NCI-H2196 treated with DMSO at 0.1 percent for 48 hours (cell line): ENCODE measurements at regions not wholly inside any gene's neighbourhood (a gene's known extent, or its start where the extent isn't known, plus 50 kb on each side); places are given as distances from the start of the nearest gene placed in this dataset.

Source experiments
- DNase-seq: peaks from one replicate; lab custom pipeline; 2025; ENCODE audit not compliant: unreplicated experiment; lab: John Stamatoyannopoulos, UW

DNA sequence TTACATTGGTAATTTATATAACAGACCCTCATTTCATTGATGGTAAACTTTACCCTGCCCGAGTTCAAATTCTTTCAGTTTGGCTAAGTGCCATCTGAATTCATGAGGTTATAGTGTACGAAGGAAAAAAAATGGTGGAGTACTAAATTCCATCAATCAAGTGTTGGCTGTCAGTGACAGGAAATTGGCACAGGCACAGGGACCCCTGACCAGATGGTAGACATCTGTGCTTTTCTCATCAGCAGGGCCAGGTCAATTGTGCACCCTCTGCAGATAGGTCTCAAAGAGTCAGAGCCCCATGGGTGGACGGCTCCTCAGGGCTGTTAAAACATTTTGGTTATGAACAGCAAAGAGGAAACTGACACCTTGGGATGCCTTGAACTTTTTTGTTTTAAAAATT, 439.2 kb downstream of the SETBP1 start:
- no peak for DNase-seq

- DNase-seq, result no peak
Measured at GRCh38 chr18:45121146-45121545, 440.5 kb downstream of the SETBP1 start.

GRCh38 chr18:45122506-45122905, 441.8 kb downstream of the SETBP1 start:
- DNase-seq, result no peak

DNA sequence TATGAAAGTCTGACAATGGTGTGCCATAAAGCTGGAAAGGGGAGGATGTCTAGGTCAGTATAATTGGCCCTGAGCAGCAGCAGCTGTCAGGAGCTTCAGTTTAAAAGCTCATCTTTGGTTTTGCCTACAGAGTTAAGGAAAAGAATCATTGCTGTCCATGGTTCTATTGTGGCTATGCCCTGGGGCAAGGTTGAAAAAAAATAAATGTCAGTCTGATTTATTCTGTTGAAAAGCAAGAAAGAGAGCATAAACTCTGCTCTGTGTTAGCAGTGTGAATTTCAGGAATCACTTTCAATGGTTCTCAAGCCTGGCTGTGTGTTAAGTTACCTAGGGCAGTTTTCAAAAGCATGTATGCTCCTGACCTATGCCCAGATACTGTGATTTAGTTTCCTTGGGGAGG, 446.7 kb downstream of the SETBP1 start:
- DNase-seq, result no peak

DNA sequence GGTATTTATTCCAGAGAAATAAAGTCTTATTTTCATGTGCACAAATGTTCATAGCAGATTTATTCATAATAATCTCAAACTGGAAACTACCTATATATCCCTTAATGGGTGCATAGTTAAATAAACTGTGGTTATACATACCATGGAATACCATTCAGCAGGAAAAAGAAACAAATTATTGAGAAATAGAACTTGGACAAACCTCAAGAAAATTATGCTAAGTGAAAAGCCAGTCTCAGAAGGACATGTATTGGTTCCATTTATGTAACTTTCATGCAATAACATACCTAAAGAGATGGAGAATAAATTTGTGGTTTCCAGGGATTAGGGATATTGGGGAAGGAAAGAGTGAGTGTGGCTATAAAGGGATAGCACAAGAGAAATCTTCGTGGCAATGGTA, 452.6 kb downstream of the SETBP1 start:
- no peak for DNase-seq

DNA sequence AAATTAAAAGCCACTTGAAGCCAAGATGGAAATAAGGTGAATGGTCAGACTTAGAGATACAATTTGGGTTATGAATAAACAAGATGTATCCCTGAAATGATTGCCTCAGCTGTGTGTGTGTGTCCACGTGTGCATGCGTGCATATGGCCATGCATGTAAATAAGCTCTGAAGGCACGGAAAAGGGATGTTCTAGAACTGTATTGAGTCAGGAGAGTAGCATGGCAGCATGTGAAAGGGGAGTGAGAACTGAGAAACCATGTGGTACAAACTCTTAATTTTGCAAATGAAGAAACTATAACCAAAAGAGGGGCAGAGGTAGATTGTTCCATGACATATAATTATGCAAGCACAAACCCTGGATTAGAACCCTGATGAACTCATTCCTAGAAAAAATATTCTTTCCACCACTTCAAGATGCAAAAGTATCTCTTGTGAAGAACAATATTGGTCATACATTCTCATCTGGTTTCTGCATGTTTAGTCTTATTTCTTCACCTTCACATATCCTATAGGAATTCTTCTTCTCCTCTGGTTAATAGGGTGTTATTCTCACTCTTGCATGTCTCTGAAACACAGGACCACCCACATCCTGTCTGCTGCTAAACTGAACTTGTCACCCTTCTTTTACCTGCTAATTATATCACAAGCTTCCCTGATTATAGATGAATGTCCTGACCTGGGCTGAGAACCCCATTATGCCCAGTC, 455.8 kb downstream of the SETBP1 start:
- no peak for DNase-seq

DNA sequence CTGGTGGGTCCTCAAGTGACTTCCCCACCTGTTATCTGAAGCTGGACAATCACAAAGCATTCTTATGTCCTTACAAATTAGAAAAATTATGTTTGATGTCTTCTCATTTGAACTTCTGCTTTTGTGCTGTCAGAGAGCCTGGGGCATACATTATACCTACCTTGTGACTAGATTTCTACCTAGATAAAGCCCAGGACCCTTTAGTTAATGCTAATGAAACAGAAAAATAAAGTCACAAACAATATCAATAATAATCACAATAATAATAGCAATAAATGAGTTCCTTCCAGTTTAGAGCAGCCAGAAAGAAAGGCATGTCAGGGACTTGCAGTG, 456.4 kb downstream of the SETBP1 start:
- DNase-seq, result no peak

GRCh38 chr18:45139478-45139877, 458.8 kb downstream of the SETBP1 start:
- no peak for DNase-seq

- no peak for DNase-seq
Measured at GRCh38 chr18:45142868-45143267, 462.2 kb downstream of the SETBP1 start.

DNA sequence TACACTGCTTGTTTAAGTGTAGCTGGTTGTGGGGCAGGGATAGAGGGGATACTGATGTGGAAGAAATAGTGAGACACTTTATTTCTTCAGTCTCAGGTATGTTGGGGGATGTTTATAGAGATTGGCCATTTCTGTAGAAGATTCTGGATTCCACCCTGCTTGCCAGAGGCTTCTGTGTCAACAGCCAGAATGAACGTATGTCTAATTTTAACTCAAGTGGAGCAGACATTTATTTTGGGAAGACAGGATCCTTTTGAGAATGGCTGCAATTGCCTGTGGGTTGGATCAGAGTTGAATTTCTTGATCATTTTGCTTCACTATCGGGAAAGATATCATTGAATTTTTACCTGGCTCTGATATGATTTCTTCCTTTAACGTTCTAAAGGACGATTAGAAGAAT, 465.6 kb upstream of the SLC14A2 start:
- no peak for DNase-seq

GRCh38 chr18:45151645-45152044, 463.6 kb upstream of the SLC14A2 start:
- no peak for DNase-seq

GRCh38 chr18:45155526-45155925, 459.8 kb upstream of the SLC14A2 start:
- no peak for DNase-seq

GRCh38 chr18:45156946-45157345, 458.3 kb upstream of the SLC14A2 start:
- no peak for DNase-seq

GRCh38 chr18:45157576-45157975, 457.7 kb upstream of the SLC14A2 start:
- DNase-seq, result no peak

DNA sequence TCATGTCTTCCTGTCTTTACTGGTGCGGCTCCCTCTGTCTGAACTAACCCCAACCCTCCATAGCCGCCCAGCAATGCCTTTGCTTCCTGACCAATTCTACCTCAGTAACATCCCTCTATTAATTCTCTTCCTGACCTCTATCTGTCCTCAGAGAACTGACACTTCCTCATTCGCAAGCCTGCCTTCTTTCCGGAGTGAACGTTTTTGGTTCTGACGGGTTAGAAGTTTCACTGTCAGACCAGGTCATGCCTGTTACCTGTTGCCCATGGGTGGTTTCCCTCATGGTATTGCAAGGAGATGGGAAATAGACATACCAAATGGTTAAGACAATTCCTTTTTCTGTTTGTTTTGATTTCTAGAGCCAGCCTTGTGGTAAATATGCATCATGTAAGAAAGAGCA, 453.4 kb upstream of the SLC14A2 start:
- no peak for DNase-seq

GRCh38 chr18:45163871-45164270, 451.4 kb upstream of the SLC14A2 start:
- DNase-seq, result no peak

DNA sequence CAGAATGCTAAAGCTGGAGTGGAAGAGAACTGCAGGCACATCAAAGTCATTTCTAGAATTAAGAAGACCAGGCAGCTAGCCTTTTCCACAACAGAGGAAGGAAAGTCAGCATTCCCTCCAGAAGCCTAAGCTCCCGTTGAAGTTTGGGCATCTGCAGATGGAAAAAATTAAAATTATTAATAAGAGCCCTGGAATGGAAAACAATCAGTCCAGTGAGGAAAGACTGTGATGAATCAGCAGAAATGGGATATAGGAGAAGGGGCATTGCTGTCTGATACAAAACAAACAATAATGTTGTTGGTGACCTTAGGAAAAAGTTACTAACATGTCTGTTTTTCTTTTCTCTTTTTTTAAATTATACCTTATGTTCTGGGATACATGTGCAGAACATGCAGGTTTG, 450.7 kb upstream of the SLC14A2 start:
- no peak for DNase-seq

- no peak for DNase-seq
Measured at GRCh38 chr18:45165176-45165713, 450.0 kb upstream of the SLC14A2 start.

DNA sequence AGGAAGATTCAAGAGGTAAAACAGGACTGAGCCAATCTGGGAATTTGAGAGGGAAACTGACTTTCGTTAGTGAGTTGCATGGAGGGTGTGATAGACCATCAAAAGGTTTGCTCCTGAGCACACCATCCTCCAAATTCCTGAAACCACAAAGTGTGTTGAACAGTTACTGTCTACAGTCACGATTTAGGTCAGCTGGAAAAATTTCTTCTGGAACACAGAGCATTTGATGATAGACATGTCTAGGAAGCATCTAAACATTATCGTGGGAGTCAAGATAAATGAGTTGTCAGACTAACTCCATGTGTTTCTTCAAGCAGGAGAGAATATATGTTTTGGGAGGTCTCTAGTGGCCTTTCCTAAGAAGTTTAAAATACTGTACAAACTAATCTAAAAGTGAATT, 449.4 kb upstream of the SLC14A2 start:
- no peak for DNase-seq

DNA sequence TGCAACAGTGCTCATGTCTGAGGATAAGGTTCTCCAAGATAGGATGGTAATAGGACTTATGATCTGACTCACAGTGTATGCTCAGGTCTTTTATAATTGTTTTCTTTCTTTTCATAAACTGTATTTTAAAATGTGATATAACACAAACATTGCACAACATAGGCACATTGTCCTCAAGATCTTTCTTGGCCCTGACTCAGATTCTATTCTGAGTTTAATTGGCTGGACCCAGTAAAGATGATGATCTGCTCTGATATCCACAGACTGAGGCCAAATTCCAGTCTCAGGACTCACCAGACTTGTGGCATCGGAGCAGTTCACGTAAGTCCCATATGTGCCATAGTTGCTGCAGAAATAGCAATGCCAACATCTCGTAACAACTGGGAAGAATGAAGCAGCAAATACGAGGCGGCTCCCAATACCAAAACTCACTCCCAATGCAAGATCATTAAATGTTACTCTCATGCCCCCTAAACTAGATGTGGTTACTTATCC, 448.9 kb upstream of the SLC14A2 start:
- peak; percentile 28 for DNase-seq

GRCh38 chr18:45166836-45167551, 448.3 kb upstream of the SLC14A2 start:
- no peak for DNase-seq

- no peak for DNase-seq
Measured at GRCh38 chr18:45167631-45168280, 447.5 kb upstream of the SLC14A2 start.
